ENCODE measurements at regions not wholly inside any gene's neighbourhood (a gene's known extent, or its start where the extent isn't known, plus 50 kb on each side); places are given as distances from the start of the nearest gene placed in this dataset.
"Not testable (repeated sequence)": the region's sequence is repeated elsewhere in the genome, so short reads cannot be mapped to it uniquely, and the experiment has no call there.

DNA sequence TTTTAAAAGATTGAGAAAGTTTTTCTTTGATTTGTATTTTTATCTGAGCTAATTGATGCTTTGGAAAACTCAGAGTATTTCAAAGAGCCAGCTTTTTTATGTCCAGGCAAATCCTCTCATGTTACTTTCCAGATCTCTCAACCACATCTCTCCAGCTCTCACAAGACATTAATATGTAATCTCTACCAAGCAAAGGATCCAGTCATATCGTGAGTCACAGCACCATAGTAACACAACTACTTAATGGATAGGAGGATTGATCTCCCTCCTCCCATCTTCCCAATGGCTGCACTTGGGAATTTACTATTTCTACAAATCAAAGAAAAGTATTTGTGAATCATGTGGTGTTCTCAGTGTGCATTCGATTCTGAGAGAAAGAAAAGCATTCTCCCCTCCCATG is 63.3 kb downstream of the POU4F1 start:
- Histone ChIP-seq H3K27ac (no peak overlapping the region), H3K9me3 (no peaks in the 10 kb centered on the region), H3K36me3 (no peaks in the 10 kb centered on the region), H3K4me3 (no peak overlapping the region), H3K4me1 (no peaks in the 10 kb centered on the region), H3K27me3 (no peaks in the 10 kb centered on the region)
- DNase-seq (ENCODE audit: low spot score in 2 of 2): no peak
- no peak for TF ChIP-seq EP300 (IDR thresholded peaks at IDR 0.05)
- no peak for TF ChIP-seq POLR2AphosphoS5 (IDR thresholded peaks at IDR 0.05)
- TF ChIP-seq POLR2A (IDR thresholded peaks at IDR 0.05): no peak
- TF ChIP-seq, protein P1, sequence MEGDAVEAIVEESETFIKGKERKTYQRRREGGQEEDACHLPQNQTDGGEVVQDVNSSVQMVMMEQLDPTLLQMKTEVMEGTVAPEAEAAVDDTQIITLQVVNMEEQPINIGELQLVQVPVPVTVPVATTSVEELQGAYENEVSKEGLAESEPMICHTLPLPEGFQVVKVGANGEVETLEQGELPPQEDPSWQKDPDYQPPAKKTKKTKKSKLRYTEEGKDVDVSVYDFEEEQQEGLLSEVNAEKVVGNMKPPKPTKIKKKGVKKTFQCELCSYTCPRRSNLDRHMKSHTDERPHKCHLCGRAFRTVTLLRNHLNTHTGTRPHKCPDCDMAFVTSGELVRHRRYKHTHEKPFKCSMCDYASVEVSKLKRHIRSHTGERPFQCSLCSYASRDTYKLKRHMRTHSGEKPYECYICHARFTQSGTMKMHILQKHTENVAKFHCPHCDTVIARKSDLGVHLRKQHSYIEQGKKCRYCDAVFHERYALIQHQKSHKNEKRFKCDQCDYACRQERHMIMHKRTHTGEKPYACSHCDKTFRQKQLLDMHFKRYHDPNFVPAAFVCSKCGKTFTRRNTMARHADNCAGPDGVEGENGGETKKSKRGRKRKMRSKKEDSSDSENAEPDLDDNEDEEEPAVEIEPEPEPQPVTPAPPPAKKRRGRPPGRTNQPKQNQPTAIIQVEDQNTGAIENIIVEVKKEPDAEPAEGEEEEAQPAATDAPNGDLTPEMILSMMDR (IDR thresholded peaks at IDR 0.05): no peak
- WGBS: 65% methylated on average over 2 of the region's 2 CpGs

DNA sequence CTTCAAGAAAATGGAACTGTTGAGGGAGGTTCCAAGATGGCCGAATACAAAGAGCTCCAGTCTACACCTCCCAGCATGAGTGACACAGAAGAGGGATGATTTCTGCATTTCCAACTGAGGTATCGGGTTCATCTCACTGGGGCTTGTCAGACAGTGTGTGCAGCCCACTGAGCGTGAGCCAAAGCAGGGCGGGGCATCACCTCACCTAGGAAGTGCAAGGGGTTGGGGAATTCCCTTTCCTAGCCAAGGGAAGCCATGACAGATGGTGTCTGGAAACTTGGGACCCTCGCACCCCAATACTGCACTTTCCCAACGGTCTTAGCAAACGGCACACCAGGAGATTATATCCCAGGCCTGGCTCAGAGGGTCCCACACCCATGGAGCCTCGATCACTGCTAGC is 77.3 kb downstream of the POU4F1 start:
- 91% methylated on average over 8 of the region's 8 CpGs for WGBS
- not testable (repeated sequence) for DNase-seq (ENCODE audit: low spot score in 2 of 2); H3K27ac ChIP-seq; H3K4me1 ChIP-seq; H3K27me3 ChIP-seq; H3K36me3 ChIP-seq; H3K9me3 ChIP-seq; H3K4me3 ChIP-seq

DNA sequence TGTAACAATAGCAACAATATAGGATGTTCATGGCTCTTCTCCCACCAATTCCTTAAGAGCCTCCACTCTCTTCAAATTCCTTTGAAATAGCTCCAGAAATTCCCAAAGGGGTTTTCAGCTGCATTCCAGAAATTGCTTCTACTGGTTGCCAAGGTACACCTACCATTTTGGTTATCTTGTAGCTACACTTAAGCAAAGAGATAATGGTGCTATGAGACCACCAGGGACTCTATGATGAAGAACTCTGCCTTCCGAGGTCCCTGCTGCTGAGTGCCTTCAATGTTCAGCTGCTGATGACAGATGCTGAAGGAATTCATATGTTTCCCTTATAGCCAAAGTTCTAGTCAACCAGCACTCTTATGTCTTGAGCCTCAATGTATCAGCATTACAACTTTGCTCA is 78.4 kb downstream of the POU4F1 start:
- Histone ChIP-seq H3K36me3 (no peaks in the 10 kb centered on the region), H3K27ac (no peak overlapping the region), H3K27me3 (no peaks in the 10 kb centered on the region), H3K4me1 (no peaks in the 10 kb centered on the region), H3K9me3 (no peaks in the 10 kb centered on the region), H3K4me3 (no peak overlapping the region)
- no peak for DNase-seq (ENCODE audit: low spot score in 2 of 2)
- no peak for TF ChIP-seq POLR2A (IDR thresholded peaks at IDR 0.05)
- TF ChIP-seq POLR2AphosphoS5 (IDR thresholded peaks at IDR 0.05): no peak
- TF ChIP-seq, protein P1 (IDR thresholded peaks at IDR 0.05): no peak
- no peak for TF ChIP-seq EP300 (IDR thresholded peaks at IDR 0.05)
- 63% methylated on average over 1 of the region's 1 CpG for WGBS

DNA sequence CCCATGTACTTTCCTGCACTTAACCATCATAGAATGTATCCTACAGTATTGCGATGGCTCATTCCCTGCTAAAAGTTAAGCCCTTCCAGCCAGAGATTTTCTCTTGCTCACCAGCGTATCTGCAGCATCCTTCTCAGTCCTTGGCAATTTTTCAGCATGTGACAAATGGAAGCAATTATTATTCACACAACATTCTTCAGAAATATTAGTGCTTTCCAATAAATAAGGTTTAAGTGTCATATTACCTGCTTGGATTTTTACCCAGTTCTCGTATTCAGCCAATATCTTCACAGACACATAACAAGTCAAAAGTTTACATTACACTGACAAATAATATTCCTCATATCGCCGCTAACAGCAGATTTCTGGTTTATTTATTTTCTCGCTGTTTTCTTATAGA is 82.3 kb downstream of the POU4F1 start:
- no peak for DNase-seq (ENCODE audit: low spot score in 2 of 2)
- Histone ChIP-seq H3K9me3 (no peaks in the 10 kb centered on the region), H3K4me1 (no peaks in the 10 kb centered on the region), H3K36me3 (no peaks in the 10 kb centered on the region), H3K27ac (no peak overlapping the region), H3K4me3 (no peak overlapping the region), H3K27me3 (no peaks in the 10 kb centered on the region)
- WGBS: 90% methylated on average over 6 of the region's 6 CpGs
- no peak for TF ChIP-seq EP300 (IDR thresholded peaks at IDR 0.05)
- no peak for TF ChIP-seq POLR2AphosphoS5 (IDR thresholded peaks at IDR 0.05)
- TF ChIP-seq, protein P1 (IDR thresholded peaks at IDR 0.05): no peak
- no peak for TF ChIP-seq POLR2A (IDR thresholded peaks at IDR 0.05)

DNA sequence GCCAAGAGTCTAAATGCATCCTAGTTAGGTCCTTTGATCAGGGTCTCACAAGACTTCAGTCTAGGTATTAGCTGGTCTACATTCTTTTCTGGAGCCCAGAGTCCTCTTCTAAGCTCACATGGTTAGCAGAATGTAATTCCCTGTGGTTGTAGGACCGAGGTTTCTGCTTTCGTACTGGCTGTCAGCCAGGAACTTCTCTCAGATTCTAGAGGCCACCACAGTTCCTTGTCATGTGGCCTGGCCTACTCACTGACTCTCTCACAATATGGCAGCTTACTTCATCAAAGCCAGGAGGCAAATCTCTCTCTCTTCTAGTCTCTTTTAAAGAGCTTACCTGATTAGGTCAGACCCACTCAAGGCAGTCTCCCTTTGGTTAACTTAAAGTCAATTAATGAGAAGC is 82.9 kb downstream of the POU4F1 start:
- DNase-seq (ENCODE audit: low spot score in 2 of 2): no peak
- Histone ChIP-seq H3K4me1 (no peaks in the 10 kb centered on the region), H3K4me3 (no peak overlapping the region), H3K27me3 (no peaks in the 10 kb centered on the region), H3K27ac (no peak overlapping the region), H3K36me3 (no peaks in the 10 kb centered on the region), H3K9me3 (no peaks in the 10 kb centered on the region)
- WGBS: 67% methylated on average over 2 of the region's 2 CpGs
- no peak for TF ChIP-seq EP300 (IDR thresholded peaks at IDR 0.05)

DNA sequence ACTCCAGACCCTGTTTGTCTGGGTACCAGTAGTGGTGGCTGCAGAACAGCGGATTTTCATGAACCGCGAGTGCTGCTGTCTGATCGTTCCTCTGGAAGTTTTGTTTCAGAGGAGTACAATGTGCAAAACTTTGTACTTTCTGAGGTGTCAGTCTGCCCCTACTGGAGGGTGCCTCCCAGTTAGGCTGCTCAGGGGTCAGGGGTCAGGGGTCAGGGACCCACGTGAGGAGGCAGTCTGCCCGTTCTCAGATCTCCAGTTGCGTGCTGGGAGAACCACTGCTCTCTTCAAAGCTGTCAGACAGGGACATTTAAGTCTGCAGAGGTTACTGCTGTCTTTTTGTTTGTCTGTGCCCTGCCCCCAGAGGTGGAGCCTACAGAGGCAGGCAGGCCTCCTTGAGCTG is 84.9 kb downstream of the POU4F1 start:
- DNase-seq (ENCODE audit: low spot score in 2 of 2); H3K4me3 ChIP-seq: not testable (repeated sequence)
- whole genome bisulfite sequencing: 97% methylated on average over 4 of the region's 7 CpGs

DNA sequence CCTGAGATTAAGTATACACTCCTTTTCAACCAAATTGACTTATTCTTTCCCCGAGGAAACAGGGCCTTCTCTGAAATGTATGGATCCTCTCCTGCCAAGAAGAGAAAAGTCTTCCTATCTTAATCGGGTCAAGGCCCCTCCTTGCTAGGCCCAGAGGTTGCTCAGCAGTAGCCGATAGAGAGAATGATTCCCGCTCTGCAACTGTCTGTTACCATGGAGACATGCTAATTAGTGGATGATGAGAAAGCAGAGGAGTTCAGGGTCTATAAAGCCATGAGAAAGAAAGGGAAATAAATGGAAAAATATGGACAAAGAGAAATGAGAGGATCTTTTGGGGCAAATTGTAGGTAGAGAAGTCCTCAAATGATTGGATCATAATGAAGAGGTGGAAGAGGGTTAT is 103.5 kb downstream of the POU4F1 start:
- WGBS: 45% methylated on average over 4 of the region's 4 CpGs
- no peak for DNase-seq (ENCODE audit: low spot score in 2 of 2)
- H3K27me3 ChIP-seq: no peaks in the 10 kb centered on the region
- H3K4me3 ChIP-seq: no peak overlapping the region
- no peaks in the 10 kb centered on the region for H3K4me1 ChIP-seq
- H3K9me3 ChIP-seq: no peaks in the 10 kb centered on the region
- no peak overlapping the region for H3K27ac ChIP-seq
- H3K36me3 ChIP-seq: no peaks in the 10 kb centered on the region
- TF ChIP-seq, protein P1 (IDR thresholded peaks at IDR 0.05): no peak
- TF ChIP-seq POLR2AphosphoS5 (IDR thresholded peaks at IDR 0.05) (no peak), POLR2A (IDR thresholded peaks at IDR 0.05) (no peak), EP300 (IDR thresholded peaks at IDR 0.05) (no peak)

More for the DNA sequence above, 84.9 kb downstream of the POU4F1 start:
- H3K27me3 ChIP-seq, H3K36me3 ChIP-seq, H3K9me3 ChIP-seq, H3K4me1 ChIP-seq, H3K27ac ChIP-seq: not testable (repeated sequence)
